Caco-2 (cell line): ENCODE measurements at regions not wholly inside any gene's neighbourhood (a gene's known extent, or its start where the extent isn't known, plus 50 kb on each side); places are given as distances from the start of the nearest gene placed in this dataset.

Source experiments
- BruUV-seq: library from RNA; stranded (reverse); fragments of 400-500 nt; replicated peaks from 2 replicates; lab custom pipeline; 2021; lab: Mats Ljungman, UMichigan
- CTCF ChIA-PET: fragments of 300-600 bp; sonication (Branson Sonifier 250); formaldehyde crosslinking; loops from one replicate; lab custom pipeline; 2022; ENCODE audit warnings: antibody characterized with exemption; lab: Charles Lee
- POLR2A ChIA-PET: fragments of 300-600 bp; sonication (Branson Sonifier 250); formaldehyde crosslinking; loops from one replicate; lab custom pipeline; 2022; ENCODE audit warnings: antibody characterized with exemption; lab: Charles Lee
- DNase-seq, 2 experiments: peaks; one replicate each; pipeline versions ENCODE4 v3.0.0 to v3.0.0-alpha.2; 2020 to 2022
- H3K27me3 ChIP-seq: replicated peaks from 2 replicates; pipeline ENCODE4 v1.6.0; 2011; ENCODE audit warnings: low read length; ENCODE audit not compliant: control insufficient read depth, insufficient read depth
- H3K36me3 ChIP-seq: 2 replicates; pipeline ENCODE4 v1.5.1; 2011; ENCODE audit warnings: low read length; ENCODE audit not compliant: control insufficient read depth, insufficient read depth
- H3K4me1 ChIP-seq: fragments of 250-450 bp; sonication (Bioruptor Pico); 2 replicates; pipeline ENCODE4 v1.5.1; 2020; ENCODE audit warnings: mild to moderate bottlenecking
- H3K4me3 ChIP-seq: 2 replicates; pipeline ENCODE4 v1.5.1; 2011; ENCODE audit warnings: low read depth, mild to moderate bottlenecking, control low read depth, low read length
- H3K9me3 ChIP-seq: fragments of 250-450 bp; sonication (Bioruptor Pico); 2 replicates; pipeline ENCODE4 v1.5.1; 2020; ENCODE audit warnings: mild to moderate bottlenecking, moderate library complexity
- H3K27ac Mint-ChIP-seq: one replicate; pipeline ENCODE4 v1.8.0; 2022; ENCODE audit warnings: mixed read lengths; ENCODE audit not compliant: unreplicated experiment
- H3K27me3 Mint-ChIP-seq: one replicate; pipeline ENCODE4 v1.8.0; 2022; ENCODE audit warnings: mixed read lengths; ENCODE audit not compliant: insufficient read depth, unreplicated experiment
- H3K36me3 Mint-ChIP-seq: one replicate; pipeline ENCODE4 v1.8.0; 2022; ENCODE audit warnings: mild to moderate bottlenecking, mixed read lengths; ENCODE audit not compliant: insufficient read depth, unreplicated experiment
- H3K4me1 Mint-ChIP-seq: one replicate; pipeline ENCODE4 v1.8.0; 2022; ENCODE audit warnings: low read depth, mixed read lengths; ENCODE audit not compliant: unreplicated experiment
- H3K4me3 Mint-ChIP-seq: one replicate; pipeline ENCODE4 v1.8.0; 2022; ENCODE audit warnings: mild to moderate bottlenecking, moderate library complexity, mixed read lengths; ENCODE audit not compliant: unreplicated experiment
- H3K9me3 Mint-ChIP-seq: one replicate; pipeline ENCODE4 v1.8.0; 2022; ENCODE audit warnings: mixed read lengths; ENCODE audit not compliant: unreplicated experiment
- intact Hi-C: fragments of 100-400 bp; cut with micrococcal nuclease; formaldehyde crosslinking; loops from one replicate; pipeline ENCODE4 v1.10.0; 2022; ENCODE audit not compliant: unreplicated experiment
- TF ChIP-seq, protein P1 (sequence below), 2 experiments: fragments of 200-600 bp in 1 of 2; IDR thresholded peaks; 1 replicate in 1 of 2; 2 replicates in 1 of 2; pipeline versions ENCODE4 v1.5.1 to v1.8.0; 2011 to 2022; ENCODE audit warnings: antibody characterized with exemption in 1 of 2, control low read depth in 1 of 2, inconsistent platforms in 1 of 2, low read depth in 1 of 2, low read length in 1 of 2, mild to moderate bottlenecking in 1 of 2, moderate library complexity in 1 of 2; ENCODE audit not compliant: insufficient read depth in 1 of 2, severe bottlenecking in 1 of 2, unreplicated experiment in 1 of 2

GRCh38 chr12:9389796-9390195, 181.6 kb upstream of the PZP start:
- intact Hi-C loops, result no loop called here
- Histone ChIP-seq H3K27me3 (no peaks in the 10 kb centered on the region; the same call in 1 of the 2 replicates), H3K36me3 (no peaks in the 10 kb centered on the region), H3K4me3 (no peak overlapping the region), H3K4me1 (no peaks in the 10 kb centered on the region; the same call in 1 of the 2 replicates), H3K9me3 (no peaks in the 10 kb centered on the region)
- ChIA-PET POLR2A (no interaction called here), CTCF (no interaction called here)
- Mint-ChIP-seq H3K9me3 (peaks cover 9% of the 10 kb centered on the region), H3K36me3 (no peaks in the 10 kb centered on the region), H3K4me3 (no peak overlapping the region), H3K4me1 (no peaks in the 10 kb centered on the region), H3K27ac (no peak overlapping the region), H3K27me3 (peaks cover 18% of the 10 kb centered on the region)
- TF ChIP-seq, protein P1, sequence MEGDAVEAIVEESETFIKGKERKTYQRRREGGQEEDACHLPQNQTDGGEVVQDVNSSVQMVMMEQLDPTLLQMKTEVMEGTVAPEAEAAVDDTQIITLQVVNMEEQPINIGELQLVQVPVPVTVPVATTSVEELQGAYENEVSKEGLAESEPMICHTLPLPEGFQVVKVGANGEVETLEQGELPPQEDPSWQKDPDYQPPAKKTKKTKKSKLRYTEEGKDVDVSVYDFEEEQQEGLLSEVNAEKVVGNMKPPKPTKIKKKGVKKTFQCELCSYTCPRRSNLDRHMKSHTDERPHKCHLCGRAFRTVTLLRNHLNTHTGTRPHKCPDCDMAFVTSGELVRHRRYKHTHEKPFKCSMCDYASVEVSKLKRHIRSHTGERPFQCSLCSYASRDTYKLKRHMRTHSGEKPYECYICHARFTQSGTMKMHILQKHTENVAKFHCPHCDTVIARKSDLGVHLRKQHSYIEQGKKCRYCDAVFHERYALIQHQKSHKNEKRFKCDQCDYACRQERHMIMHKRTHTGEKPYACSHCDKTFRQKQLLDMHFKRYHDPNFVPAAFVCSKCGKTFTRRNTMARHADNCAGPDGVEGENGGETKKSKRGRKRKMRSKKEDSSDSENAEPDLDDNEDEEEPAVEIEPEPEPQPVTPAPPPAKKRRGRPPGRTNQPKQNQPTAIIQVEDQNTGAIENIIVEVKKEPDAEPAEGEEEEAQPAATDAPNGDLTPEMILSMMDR (IDR thresholded peaks at IDR 0.05; ENCODE audit: insufficient read depth in 1 of 2, low read depth in 1 of 2, low read length in 1 of 2, severe bottlenecking in 1 of 2, unreplicated experiment in 1 of 2), result no peak
- DNase-seq, result no peak
- no TSS peak for BruUV-seq

- no peaks in the 10 kb centered on the region for H3K36me3 ChIP-seq
- Mint-ChIP-seq H3K4me1 (no peaks in the 10 kb centered on the region), H3K9me3 (peaks cover 9% of the 10 kb centered on the region), H3K27ac (no peak overlapping the region), H3K36me3 (no peaks in the 10 kb centered on the region), H3K4me3 (no peak overlapping the region), H3K27me3 (peaks cover 18% of the 10 kb centered on the region)
- no peaks in the 10 kb centered on the region for H3K9me3 ChIP-seq
- TF ChIP-seq, protein P1 (IDR thresholded peaks at IDR 0.05; ENCODE audit: insufficient read depth in 1 of 2, low read depth in 1 of 2, low read length in 1 of 2, severe bottlenecking in 1 of 2, unreplicated experiment in 1 of 2), result no peak
- no peaks in the 10 kb centered on the region; the same call in 1 of the 2 replicates for H3K4me1 ChIP-seq
- no peak for DNase-seq
- POLR2A ChIA-PET, result no interaction called here
- H3K27me3 ChIP-seq, result no peaks in the 10 kb centered on the region; the same call in 1 of the 2 replicates
- intact Hi-C loops, result no loop called here
- no TSS peak for BruUV-seq
- no peak overlapping the region for H3K4me3 ChIP-seq
- CTCF ChIA-PET, result no interaction called here
These were observed 180.2 kb upstream of the PZP start for GRCh38 chr12:9388379-9388778.

GRCh38 chr12:9387450-9387849, 179.3 kb upstream of the PZP start:
- no peak for DNase-seq
- POLR2A ChIA-PET, result no interaction called here
- H3K27ac Mint-ChIP-seq, result no peak overlapping the region
- H3K4me3 Mint-ChIP-seq, result no peak overlapping the region
- Histone ChIP-seq H3K4me1 (no peaks in the 10 kb centered on the region; the same call in 1 of the 2 replicates), H3K27me3 (no peaks in the 10 kb centered on the region; the same call in 1 of the 2 replicates), H3K9me3 (no peaks in the 10 kb centered on the region), H3K4me3 (no peak overlapping the region), H3K36me3 (no peaks in the 10 kb centered on the region)
- H3K9me3 Mint-ChIP-seq, result peaks cover 9% of the 10 kb centered on the region
- H3K36me3 Mint-ChIP-seq, result no peaks in the 10 kb centered on the region
- TF ChIP-seq, protein P1 (IDR thresholded peaks at IDR 0.05; ENCODE audit: insufficient read depth in 1 of 2, low read depth in 1 of 2, low read length in 1 of 2, severe bottlenecking in 1 of 2, unreplicated experiment in 1 of 2), result no peak
- peaks cover 17% of the 10 kb centered on the region for H3K27me3 Mint-ChIP-seq
- CTCF ChIA-PET, result no interaction called here
- BruUV-seq, result no TSS peak
- no peaks in the 10 kb centered on the region for H3K4me1 Mint-ChIP-seq
- intact Hi-C loops, result no loop called here
